Activated naive CD8-positive, alpha-beta T cell treated with anti-CD3 and anti-CD28 coated beads, Interleukin-2, amount 10 ng/mL, durations not matched to agents 7 days and 5 days (primary cell): ENCODE measurements at regions not wholly inside any gene's neighbourhood (a gene's known extent, or its start where the extent isn't known, plus 50 kb on each side); places are given as distances from the start of the nearest gene placed in this dataset.
"Not testable (repeated sequence)": the region's sequence is repeated elsewhere in the genome, so short reads cannot be mapped to it uniquely, and the experiment has no call there.

Experiments used
- ATAC-seq: fragments of 150-1000 bp; cut with Tn5 transposase; one replicate; pipeline ENCODE4 v1.10.0; 2021; ENCODE audit warnings: low read depth, moderate library complexity
- POLR2A ChIA-PET: fragments of 350-600 bp; sonication (Branson Sonifier 250); formaldehyde crosslinking; loops from one replicate; lab custom pipeline; 2021; ENCODE audit warnings: antibody characterized with exemption; lab: Charles Lee
- DNase-seq: peaks from one replicate; pipeline ENCODE4 v3.0.0; 2021
- H3K27ac Mint-ChIP-seq: one replicate; pipeline ENCODE4 v1.8.0; 2022; ENCODE audit warnings: mild to moderate bottlenecking, mixed read lengths
- H3K27me3 Mint-ChIP-seq: one replicate; pipeline ENCODE4 v1.8.0; 2022; ENCODE audit warnings: mild to moderate bottlenecking, moderate library complexity, mixed read lengths
- H3K36me3 Mint-ChIP-seq: one replicate; pipeline ENCODE4 v1.8.0; 2021; ENCODE audit warnings: mild to moderate bottlenecking, mixed read lengths
- H3K4me1 Mint-ChIP-seq: one replicate; pipeline ENCODE4 v1.8.0; 2021; ENCODE audit warnings: mixed read lengths
- H3K4me3 Mint-ChIP-seq: one replicate; pipeline ENCODE4 v1.8.0; 2022; ENCODE audit warnings: mild to moderate bottlenecking, moderate library complexity, mixed read lengths
- H3K9me3 Mint-ChIP-seq: one replicate; pipeline ENCODE4 v1.8.0; 2021; ENCODE audit warnings: mixed read lengths

DNA sequence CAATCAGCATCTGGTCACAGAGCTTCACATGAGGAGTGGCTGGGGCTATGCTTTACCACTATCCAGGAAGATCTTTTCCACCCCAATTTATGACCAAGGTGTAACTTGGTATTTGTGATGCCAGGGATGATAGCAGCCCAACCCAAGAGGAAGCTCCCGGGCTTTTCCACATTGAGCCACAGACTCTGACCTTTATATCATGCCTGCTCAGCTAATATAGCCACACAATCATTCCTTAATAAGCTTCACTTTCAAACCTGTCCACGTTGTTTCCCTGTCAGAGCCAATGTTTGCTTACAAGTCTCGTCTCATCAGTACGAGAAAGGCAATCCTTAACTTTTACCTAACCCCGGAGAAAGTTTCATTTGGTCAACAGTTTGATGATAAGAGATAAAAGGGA is 330.9 kb downstream of the SHQ1 start:
- ATAC-seq (no peak), DNase-seq (no peak)
- H3K27me3 Mint-ChIP-seq = no peaks in the 10 kb centered on the region
- H3K4me1 Mint-ChIP-seq = no peaks in the 10 kb centered on the region
- H3K27ac Mint-ChIP-seq = no peak overlapping the region
- POLR2A ChIA-PET = no interaction called here
- H3K36me3 Mint-ChIP-seq = no peaks in the 10 kb centered on the region
- H3K9me3 Mint-ChIP-seq = no peaks in the 10 kb centered on the region
- H3K4me3 Mint-ChIP-seq = no peak overlapping the region

- POLR2A ChIA-PET = no interaction called here
- no peaks in the 10 kb centered on the region for H3K9me3 Mint-ChIP-seq
- H3K27me3 Mint-ChIP-seq = no peaks in the 10 kb centered on the region
Measured at GRCh38 chr3:72516361-72516760, 331.9 kb downstream of the SHQ1 start.

DNA sequence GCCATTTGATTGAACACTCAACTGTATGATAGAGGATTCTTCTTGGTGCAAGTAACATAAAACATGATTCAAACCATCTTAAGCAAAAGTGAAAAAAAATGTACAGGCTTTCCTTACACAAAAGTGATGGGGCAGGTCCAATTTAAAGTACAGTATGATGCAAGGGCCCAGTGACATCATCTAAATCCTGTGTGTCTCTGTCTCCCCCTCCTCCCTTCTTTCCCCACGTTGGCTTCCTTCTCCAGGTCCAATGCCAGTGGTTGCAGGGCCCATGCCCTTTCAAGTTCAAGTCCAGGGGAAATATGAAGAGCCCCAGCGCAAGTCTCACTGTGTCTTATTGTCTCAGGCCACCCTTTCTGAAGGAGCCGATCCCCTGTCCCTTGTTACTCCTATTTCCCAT is 332.3 kb downstream of the SHQ1 start:
- Mint-ChIP-seq H3K4me3 (no peak overlapping the region), H3K9me3 (no peaks in the 10 kb centered on the region), H3K36me3 (no peaks in the 10 kb centered on the region), H3K27me3 (no peaks in the 10 kb centered on the region), H3K27ac (no peak overlapping the region), H3K4me1 (no peaks in the 10 kb centered on the region)
- ATAC-seq = no peak
- no peak for DNase-seq
- POLR2A ChIA-PET = no interaction called here

More at GRCh38 chr3:72516361-72516760, 331.9 kb downstream of the SHQ1 start:
- no peak overlapping the region for H3K27ac Mint-ChIP-seq
- DNase-seq = no peak
- ATAC-seq = no peak
- H3K36me3 Mint-ChIP-seq = no peaks in the 10 kb centered on the region
- H3K4me3 Mint-ChIP-seq = no peak overlapping the region
- H3K4me1 Mint-ChIP-seq = no peaks in the 10 kb centered on the region

DNA sequence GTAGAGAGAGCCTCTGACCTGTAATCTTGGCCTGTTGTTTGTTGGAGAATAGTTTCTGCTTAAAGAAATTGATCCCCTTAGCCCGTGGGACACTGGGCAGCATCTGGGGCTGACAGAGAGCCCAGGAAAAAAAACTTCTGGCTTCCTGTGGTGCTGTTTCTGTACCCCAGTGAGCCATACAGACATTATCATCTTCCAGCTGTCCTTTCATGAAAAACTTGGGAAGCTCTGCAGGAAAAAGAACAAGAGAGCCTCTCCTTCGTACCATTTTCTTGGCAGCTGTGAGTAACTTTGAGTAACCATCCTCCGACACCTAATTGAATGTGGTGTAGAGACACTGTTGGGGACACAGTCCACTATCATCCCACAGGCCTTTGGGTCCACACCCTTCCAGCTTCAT is 333.0 kb downstream of the SHQ1 start:
- H3K27me3 Mint-ChIP-seq = no peaks in the 10 kb centered on the region
- no peaks in the 10 kb centered on the region for H3K9me3 Mint-ChIP-seq
- H3K4me3 Mint-ChIP-seq = no peak overlapping the region
- no peaks in the 10 kb centered on the region for H3K36me3 Mint-ChIP-seq
- ATAC-seq (no peak), DNase-seq (no peak)
- no peak overlapping the region for H3K27ac Mint-ChIP-seq
- no peaks in the 10 kb centered on the region for H3K4me1 Mint-ChIP-seq
- POLR2A ChIA-PET = no interaction called here

DNA sequence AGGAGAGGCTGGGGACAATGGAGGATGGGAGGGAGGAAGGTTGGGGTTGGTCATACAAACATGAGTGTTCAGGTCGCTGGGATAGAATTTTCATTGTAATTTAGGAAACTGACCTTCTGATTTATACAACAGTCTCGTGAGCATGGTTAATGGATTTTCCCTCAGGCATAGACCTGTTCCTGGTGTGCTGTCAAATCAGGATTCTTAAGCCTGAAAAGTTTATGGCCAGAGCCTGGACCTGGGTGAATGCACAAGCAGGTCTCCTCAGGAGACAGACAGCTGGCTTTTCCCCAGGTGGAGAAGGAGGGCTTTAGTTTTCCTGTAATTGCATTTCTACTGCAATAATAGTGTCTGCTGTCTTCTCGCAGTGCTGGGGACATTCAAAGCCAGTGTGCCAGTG is 338.0 kb downstream of the SHQ1 start:
- Mint-ChIP-seq H3K9me3 (no peaks in the 10 kb centered on the region), H3K4me3 (no peak overlapping the region), H3K36me3 (no peaks in the 10 kb centered on the region), H3K27me3 (no peaks in the 10 kb centered on the region), H3K4me1 (no peaks in the 10 kb centered on the region), H3K27ac (no peak overlapping the region)
- DNase-seq (no peak), ATAC-seq (no peak)
- POLR2A ChIA-PET = no interaction called here

- H3K4me3 Mint-ChIP-seq = no peak overlapping the region
- no peaks in the 10 kb centered on the region for H3K36me3 Mint-ChIP-seq
- H3K9me3 Mint-ChIP-seq = peaks cover 1% of the 10 kb centered on the region
- DNase-seq (no peak), ATAC-seq (no peak)
- H3K27me3 Mint-ChIP-seq = peaks cover 2% of the 10 kb centered on the region
- H3K27ac Mint-ChIP-seq = no peak overlapping the region
- POLR2A ChIA-PET = no interaction called here
- H3K4me1 Mint-ChIP-seq = no peaks in the 10 kb centered on the region
Measured at GRCh38 chr3:72505539-72506405, 342.5 kb downstream of the SHQ1 start.

DNA sequence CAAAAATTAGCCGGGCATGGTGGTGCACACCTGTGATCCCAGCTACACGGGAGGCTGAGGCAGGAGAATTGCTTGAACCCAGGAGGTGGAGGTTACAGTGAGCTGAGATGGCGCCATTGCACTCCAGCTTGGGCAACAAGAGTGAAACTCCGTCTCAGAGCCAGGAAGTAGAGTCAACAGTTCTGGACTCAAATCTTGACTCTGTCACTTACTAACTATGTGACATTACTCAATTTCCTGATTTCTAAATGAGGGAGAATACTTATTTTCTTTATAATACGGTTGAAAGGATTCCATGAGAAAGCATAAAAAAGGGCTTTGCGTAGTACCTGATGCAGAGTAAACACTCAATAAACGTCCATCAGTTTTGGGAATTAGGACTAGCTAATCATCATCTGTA is 350.7 kb downstream of the SHQ1 start:
- not testable (repeated sequence) for H3K4me1 Mint-ChIP-seq, H3K27me3 Mint-ChIP-seq

GRCh38 chr3:72496051-72496670 is 352.1 kb downstream of the SHQ1 start:
- DNase-seq = no peak
- Mint-ChIP-seq H3K27me3 (no peaks in the 10 kb centered on the region), H3K27ac (no peak overlapping the region), H3K4me3 (no peak overlapping the region), H3K9me3 (peaks cover 7% of the 10 kb centered on the region), H3K36me3 (peaks cover 2% of the 10 kb centered on the region), H3K4me1 (no peaks in the 10 kb centered on the region)
- no peak for ATAC-seq
- POLR2A ChIA-PET = no interaction called here

More for the DNA sequence above, 350.7 kb downstream of the SHQ1 start:
- H3K36me3 Mint-ChIP-seq, POLR2A ChIA-PET, ATAC-seq, DNase-seq, H3K4me3 Mint-ChIP-seq, H3K27ac Mint-ChIP-seq, H3K9me3 Mint-ChIP-seq: not testable (repeated sequence)

DNA sequence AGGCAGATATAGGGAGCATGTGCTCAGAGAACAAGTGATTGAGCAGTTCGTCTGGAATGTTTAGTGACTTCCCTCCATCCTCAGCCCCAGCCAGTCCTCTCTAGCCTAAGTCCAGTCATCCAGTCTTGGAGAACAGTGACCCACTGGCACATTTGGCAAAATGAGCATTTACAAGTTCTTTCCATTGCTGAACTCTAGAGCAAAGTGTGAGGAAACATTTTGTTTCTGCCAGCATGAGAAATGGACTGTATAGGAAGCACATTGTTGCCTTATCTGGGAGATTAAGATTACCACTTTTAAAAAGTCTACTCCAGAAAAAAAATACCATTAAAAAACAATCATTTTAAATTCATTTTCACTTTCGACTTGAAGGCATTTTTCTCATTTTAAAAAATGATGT is 353.6 kb downstream of the SHQ1 start:
- POLR2A ChIA-PET = no interaction called here
- no peak for ATAC-seq
- Mint-ChIP-seq H3K36me3 (peaks cover 2% of the 10 kb centered on the region), H3K9me3 (peaks cover 7% of the 10 kb centered on the region), H3K4me3 (no peak overlapping the region), H3K27ac (no peak overlapping the region), H3K27me3 (no peaks in the 10 kb centered on the region), H3K4me1 (no peaks in the 10 kb centered on the region)
- no peak for DNase-seq

- Mint-ChIP-seq H3K36me3 (peaks cover 2% of the 10 kb centered on the region), H3K27ac (no peak overlapping the region), H3K4me1 (no peaks in the 10 kb centered on the region), H3K4me3 (no peak overlapping the region), H3K27me3 (no peaks in the 10 kb centered on the region), H3K9me3 (peaks cover 6% of the 10 kb centered on the region)
- POLR2A ChIA-PET = interaction anchor here (0.6 kb wide), 1 partner anchor 71 kb away, joined by 5 read pairs; no protein-coding TSS in a partner anchor
- no peak for DNase-seq
- no peak for ATAC-seq
Measured at GRCh38 chr3:72494130-72494529, 354.1 kb downstream of the SHQ1 start.

GRCh38 chr3:72492240-72492639 is 356.0 kb downstream of the SHQ1 start:
- H3K4me1 Mint-ChIP-seq = no peaks in the 10 kb centered on the region
- peaks cover 2% of the 10 kb centered on the region for H3K9me3 Mint-ChIP-seq
- no peak overlapping the region for H3K4me3 Mint-ChIP-seq
- ATAC-seq (no peak), DNase-seq (no peak)
- H3K36me3 Mint-ChIP-seq = peaks cover 2% of the 10 kb centered on the region
- POLR2A ChIA-PET = no interaction called here
- H3K27me3 Mint-ChIP-seq = no peaks in the 10 kb centered on the region
- H3K27ac Mint-ChIP-seq = no peak overlapping the region

- no peak for DNase-seq
- ATAC-seq = no peak
- POLR2A ChIA-PET = no interaction called here
- no peaks in the 10 kb centered on the region for H3K4me1 Mint-ChIP-seq
- H3K27me3 Mint-ChIP-seq = no peaks in the 10 kb centered on the region
- H3K9me3 Mint-ChIP-seq = peaks cover 2% of the 10 kb centered on the region
- H3K27ac Mint-ChIP-seq = no peak overlapping the region
- H3K36me3 Mint-ChIP-seq = peaks cover 2% of the 10 kb centered on the region
- H3K4me3 Mint-ChIP-seq = no peak overlapping the region
Measured at GRCh38 chr3:72490688-72491435, 357.4 kb downstream of the SHQ1 start.

- no peak for ATAC-seq
- POLR2A ChIA-PET = no interaction called here
- H3K4me3 Mint-ChIP-seq = no peak overlapping the region
- H3K9me3 Mint-ChIP-seq = no peaks in the 10 kb centered on the region
- peaks cover 2% of the 10 kb centered on the region for H3K36me3 Mint-ChIP-seq
- H3K27ac Mint-ChIP-seq = no peak overlapping the region
- H3K4me1 Mint-ChIP-seq = no peaks in the 10 kb centered on the region
- DNase-seq = no peak
- H3K27me3 Mint-ChIP-seq = no peaks in the 10 kb centered on the region
Measured at GRCh38 chr3:72489901-72490300, 358.3 kb downstream of the SHQ1 start.

GRCh38 chr3:72488738-72489035 is 359.6 kb downstream of the SHQ1 start:
- POLR2A ChIA-PET = no interaction called here
- ATAC-seq (no peak), DNase-seq (no peak)
- no peaks in the 10 kb centered on the region for H3K36me3 Mint-ChIP-seq
- H3K4me3 Mint-ChIP-seq = no peak overlapping the region
- H3K27me3 Mint-ChIP-seq = no peaks in the 10 kb centered on the region
- no peaks in the 10 kb centered on the region for H3K4me1 Mint-ChIP-seq
- H3K27ac Mint-ChIP-seq = no peak overlapping the region
- no peaks in the 10 kb centered on the region for H3K9me3 Mint-ChIP-seq
